ENCODE measurements at regions not wholly inside any gene's neighbourhood (a gene's known extent, or its start where the extent isn't known, plus 50 kb on each side); places are given as distances from the start of the nearest gene placed in this dataset.
"Not testable (repeated sequence)": the region's sequence is repeated elsewhere in the genome, so short reads cannot be mapped to it uniquely, and the experiment has no call there.

- Mint-ChIP-seq H3K4me3 (no peak overlapping the region), H3K36me3 (ENCODE audit: low read depth) (no peaks in the 10 kb centered on the region), H3K27ac (ENCODE audit: unreplicated experiment) (no peak overlapping the region), H3K4me1 (no peaks in the 10 kb centered on the region), H3K9me3 (no peaks in the 10 kb centered on the region), H3K27me3 (ENCODE audit: low read depth) (peaks cover 8% of the 10 kb centered on the region)
- DNase-seq (ENCODE audit: low read depth, low spot score): no peak
- TF ChIP-seq, protein P1, sequence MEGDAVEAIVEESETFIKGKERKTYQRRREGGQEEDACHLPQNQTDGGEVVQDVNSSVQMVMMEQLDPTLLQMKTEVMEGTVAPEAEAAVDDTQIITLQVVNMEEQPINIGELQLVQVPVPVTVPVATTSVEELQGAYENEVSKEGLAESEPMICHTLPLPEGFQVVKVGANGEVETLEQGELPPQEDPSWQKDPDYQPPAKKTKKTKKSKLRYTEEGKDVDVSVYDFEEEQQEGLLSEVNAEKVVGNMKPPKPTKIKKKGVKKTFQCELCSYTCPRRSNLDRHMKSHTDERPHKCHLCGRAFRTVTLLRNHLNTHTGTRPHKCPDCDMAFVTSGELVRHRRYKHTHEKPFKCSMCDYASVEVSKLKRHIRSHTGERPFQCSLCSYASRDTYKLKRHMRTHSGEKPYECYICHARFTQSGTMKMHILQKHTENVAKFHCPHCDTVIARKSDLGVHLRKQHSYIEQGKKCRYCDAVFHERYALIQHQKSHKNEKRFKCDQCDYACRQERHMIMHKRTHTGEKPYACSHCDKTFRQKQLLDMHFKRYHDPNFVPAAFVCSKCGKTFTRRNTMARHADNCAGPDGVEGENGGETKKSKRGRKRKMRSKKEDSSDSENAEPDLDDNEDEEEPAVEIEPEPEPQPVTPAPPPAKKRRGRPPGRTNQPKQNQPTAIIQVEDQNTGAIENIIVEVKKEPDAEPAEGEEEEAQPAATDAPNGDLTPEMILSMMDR (conservative IDR thresholded peaks at IDR 0.05): no peak
Measured at GRCh38 chr1:191049781-191050180, 572.1 kb upstream of the BRINP3 start.

GRCh38 chr1:191052888-191053287, 575.2 kb upstream of the BRINP3 start:
- H3K4me1 Mint-ChIP-seq: no peaks in the 10 kb centered on the region
- H3K27me3 Mint-ChIP-seq (ENCODE audit: low read depth): peaks cover 2% of the 10 kb centered on the region
- TF ChIP-seq, protein P1 (conservative IDR thresholded peaks at IDR 0.05): no peak
- H3K4me3 Mint-ChIP-seq: no peak overlapping the region
- no peaks in the 10 kb centered on the region for H3K9me3 Mint-ChIP-seq
- H3K27ac Mint-ChIP-seq (ENCODE audit: unreplicated experiment): no peak overlapping the region
- no peak for DNase-seq (ENCODE audit: low read depth, low spot score)
- no peaks in the 10 kb centered on the region for H3K36me3 Mint-ChIP-seq (ENCODE audit: low read depth)

DNA sequence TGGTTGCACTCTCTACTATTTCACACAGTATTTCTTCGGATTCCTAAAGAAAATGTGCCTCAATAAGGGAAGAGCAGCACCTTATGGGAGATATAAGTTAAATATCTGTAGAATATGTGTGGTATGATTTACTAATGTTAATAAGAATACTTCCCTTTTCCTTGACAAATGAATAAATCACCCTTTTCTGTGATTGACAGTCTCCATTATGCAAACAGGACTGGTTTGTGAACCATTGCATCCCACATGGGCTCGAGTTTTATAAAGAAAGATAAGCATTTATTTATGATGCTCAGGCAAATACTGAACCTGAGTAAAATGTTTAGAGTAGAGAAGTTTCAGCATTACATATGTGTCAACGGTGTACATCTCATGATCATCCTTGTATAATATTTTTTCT, 587.7 kb upstream of the BRINP3 start:
- no peak overlapping the region for H3K27ac Mint-ChIP-seq (ENCODE audit: unreplicated experiment)
- TF ChIP-seq, protein P1 (conservative IDR thresholded peaks at IDR 0.05): no peak
- H3K36me3 Mint-ChIP-seq (ENCODE audit: low read depth): no peaks in the 10 kb centered on the region
- H3K4me1 Mint-ChIP-seq: no peaks in the 10 kb centered on the region
- no peaks in the 10 kb centered on the region for H3K27me3 Mint-ChIP-seq (ENCODE audit: low read depth)
- peaks cover 17% of the 10 kb centered on the region for H3K9me3 Mint-ChIP-seq
- DNase-seq (ENCODE audit: low read depth, low spot score): no peak
- no peak overlapping the region for H3K4me3 Mint-ChIP-seq

- H3K27ac Mint-ChIP-seq (ENCODE audit: unreplicated experiment): no peak overlapping the region
- H3K4me1 Mint-ChIP-seq: no peaks in the 10 kb centered on the region
- H3K9me3 Mint-ChIP-seq: peaks cover 15% of the 10 kb centered on the region
Measured at GRCh38 chr1:191065771-191066170, 588.1 kb upstream of the BRINP3 start.

DNA sequence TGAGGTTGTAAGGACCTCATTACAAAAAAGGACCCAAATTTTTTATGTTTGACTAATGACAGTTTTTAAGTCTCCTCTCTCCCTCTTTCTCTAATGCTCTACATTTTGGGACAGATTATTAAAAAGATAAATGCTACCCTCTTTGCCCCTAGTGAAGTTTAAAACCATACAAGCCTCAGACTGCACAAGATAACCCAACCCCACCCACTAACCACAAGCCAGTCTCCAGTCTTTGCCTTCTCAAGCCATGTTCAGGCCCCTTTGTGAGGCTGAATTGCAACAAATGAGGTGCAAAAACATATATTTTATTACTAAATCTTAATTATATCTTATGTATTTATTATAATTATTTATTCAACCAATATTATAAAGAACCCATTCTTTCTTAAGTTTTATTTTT, 597.2 kb upstream of the BRINP3 start:
- no peaks in the 10 kb centered on the region for H3K36me3 Mint-ChIP-seq (ENCODE audit: low read depth)
- TF ChIP-seq, protein P1 (conservative IDR thresholded peaks at IDR 0.05): no peak
- peaks cover 4% of the 10 kb centered on the region for H3K9me3 Mint-ChIP-seq
- no peaks in the 10 kb centered on the region for H3K4me1 Mint-ChIP-seq
- DNase-seq (ENCODE audit: low read depth, low spot score): no peak
- H3K27me3 Mint-ChIP-seq (ENCODE audit: low read depth): no peaks in the 10 kb centered on the region
- no peak overlapping the region for H3K4me3 Mint-ChIP-seq
- no peak overlapping the region for H3K27ac Mint-ChIP-seq (ENCODE audit: unreplicated experiment)

More at GRCh38 chr1:191065771-191066170, 588.1 kb upstream of the BRINP3 start:
- Mint-ChIP-seq H3K36me3 (ENCODE audit: low read depth) (no peaks in the 10 kb centered on the region), H3K27me3 (ENCODE audit: low read depth) (no peaks in the 10 kb centered on the region), H3K4me3 (no peak overlapping the region)
- TF ChIP-seq, protein P1 (conservative IDR thresholded peaks at IDR 0.05): no peak
- no peak for DNase-seq (ENCODE audit: low read depth, low spot score)

DNA sequence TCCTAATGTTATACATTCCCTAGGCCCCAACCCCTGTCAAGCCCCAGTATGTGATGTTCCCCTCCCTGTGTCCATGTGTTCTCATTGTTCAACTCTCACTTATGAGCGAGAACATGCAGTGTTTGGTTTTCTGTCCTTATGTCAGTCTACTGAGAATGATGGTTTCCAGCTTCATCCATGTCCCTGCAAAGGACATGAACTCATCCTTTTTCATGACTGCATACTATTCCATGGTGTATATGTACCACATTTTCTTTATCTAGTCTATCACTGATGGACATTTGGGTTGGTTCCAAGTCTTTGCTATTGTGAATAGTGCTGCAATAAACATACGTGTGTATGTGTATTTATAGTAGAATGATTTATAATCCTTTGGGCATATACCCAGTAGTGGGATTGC, 605.4 kb upstream of the BRINP3 start:
- not testable (repeated sequence) for H3K9me3 Mint-ChIP-seq; H3K27ac Mint-ChIP-seq (ENCODE audit: unreplicated experiment); DNase-seq (ENCODE audit: low read depth, low spot score); H3K36me3 Mint-ChIP-seq (ENCODE audit: low read depth); H3K4me3 Mint-ChIP-seq; H3K27me3 Mint-ChIP-seq (ENCODE audit: low read depth); H3K4me1 Mint-ChIP-seq

Measured in neural crest cell (in vitro differentiated cells).